Esophagus muscularis mucosa (tissue), 3 donors: ENCODE measurements at regions not wholly inside any gene's neighbourhood (a gene's known extent, or its start where the extent isn't known, plus 50 kb on each side); places are given as distances from the start of the nearest gene placed in this dataset.
"Not testable (repeated sequence)": the region's sequence is repeated elsewhere in the genome, so short reads cannot be mapped to it uniquely, and the experiment has no call there.

Source experiments
- EP300 ChIP-seq: sonication (generic); formaldehyde crosslinking; IDR thresholded peaks from one replicate; pipeline ENCODE4 v1.6.1; 2017; ENCODE audit warnings: antibody characterized with exemption
- TF ChIP-seq, protein P1 (sequence below), 3 experiments: fragments of 200-600 bp in 2 of 3; fragments of 450-650 bp in 1 of 3; sonication (generic) in 2 of 3; IDR thresholded peaks; one replicate each; pipeline ENCODE4 v1.5.1; 2017 to 2019; ENCODE audit warnings: antibody characterized with exemption in 3 of 3, mild to moderate bottlenecking in 2 of 3, moderate library complexity in 1 of 3

DNA sequence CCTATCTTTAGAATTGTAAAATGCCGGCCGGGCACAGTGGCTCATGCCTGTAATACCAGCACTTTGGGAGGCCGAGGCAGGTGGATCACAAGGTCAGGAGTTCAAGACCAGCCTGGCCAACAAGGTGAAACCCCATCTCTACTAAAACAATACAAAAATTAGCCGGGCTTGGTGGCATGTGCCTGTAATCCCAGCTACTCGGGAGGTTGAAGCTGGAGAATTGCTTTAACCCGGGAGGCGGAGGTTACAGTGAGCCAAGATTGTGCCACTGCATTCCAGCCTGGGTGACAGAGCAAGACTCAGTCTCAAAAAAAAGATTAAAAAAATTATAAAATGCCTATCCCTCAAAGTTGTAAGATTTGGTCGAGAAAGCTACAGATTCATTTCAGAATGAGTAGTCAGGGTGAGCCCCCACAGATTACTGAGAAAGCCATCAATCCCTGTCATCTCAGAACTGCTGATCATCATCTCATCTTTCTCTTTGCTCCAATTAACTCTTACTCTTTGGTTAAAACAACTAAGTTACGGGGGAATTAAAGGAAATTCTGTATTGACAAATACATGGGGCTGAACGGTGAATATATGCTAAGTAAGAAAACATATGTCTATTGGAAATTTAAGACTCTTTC lies 76.9 kb upstream of the TNFSF11 start:
- TF ChIP-seq, protein P1, sequence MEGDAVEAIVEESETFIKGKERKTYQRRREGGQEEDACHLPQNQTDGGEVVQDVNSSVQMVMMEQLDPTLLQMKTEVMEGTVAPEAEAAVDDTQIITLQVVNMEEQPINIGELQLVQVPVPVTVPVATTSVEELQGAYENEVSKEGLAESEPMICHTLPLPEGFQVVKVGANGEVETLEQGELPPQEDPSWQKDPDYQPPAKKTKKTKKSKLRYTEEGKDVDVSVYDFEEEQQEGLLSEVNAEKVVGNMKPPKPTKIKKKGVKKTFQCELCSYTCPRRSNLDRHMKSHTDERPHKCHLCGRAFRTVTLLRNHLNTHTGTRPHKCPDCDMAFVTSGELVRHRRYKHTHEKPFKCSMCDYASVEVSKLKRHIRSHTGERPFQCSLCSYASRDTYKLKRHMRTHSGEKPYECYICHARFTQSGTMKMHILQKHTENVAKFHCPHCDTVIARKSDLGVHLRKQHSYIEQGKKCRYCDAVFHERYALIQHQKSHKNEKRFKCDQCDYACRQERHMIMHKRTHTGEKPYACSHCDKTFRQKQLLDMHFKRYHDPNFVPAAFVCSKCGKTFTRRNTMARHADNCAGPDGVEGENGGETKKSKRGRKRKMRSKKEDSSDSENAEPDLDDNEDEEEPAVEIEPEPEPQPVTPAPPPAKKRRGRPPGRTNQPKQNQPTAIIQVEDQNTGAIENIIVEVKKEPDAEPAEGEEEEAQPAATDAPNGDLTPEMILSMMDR (IDR thresholded peaks at IDR 0.05), result not testable (repeated sequence)
- not testable (repeated sequence) for TF ChIP-seq EP300
